CD4-positive, alpha-beta memory T cell (primary cell): ENCODE measurements at regions not wholly inside any gene's neighbourhood (a gene's known extent, or its start where the extent isn't known, plus 50 kb on each side); places are given as distances from the start of the nearest gene placed in this dataset.

Experiments
- CTCF ChIA-PET: fragments of 350-600 bp; sonication (Branson Sonifier 250); formaldehyde crosslinking; loops from one replicate; lab custom pipeline; 2021; ENCODE audit warnings: inconsistent platforms; ENCODE audit not compliant: partially characterized antibody; lab: Charles Lee
- POLR2A ChIA-PET: fragments of 350-600 bp; sonication (Branson Sonifier 250); formaldehyde crosslinking; loops from one replicate; lab custom pipeline; 2021; ENCODE audit not compliant: partially characterized antibody; lab: Charles Lee
- DNase-seq, 5 donors: peaks; one replicate each; pipeline versions ENCODE4 v3.0.0 to v3.0.0-alpha.2; 2020 to 2022; ENCODE audit warnings: mixed read lengths in 1 of 5
- H3K27ac ChIP-seq: one replicate; pipeline ENCODE4 v1.7.0; 2013; ENCODE audit warnings: low read depth, low read length
- H3K27me3 ChIP-seq: 2 replicates; pipeline ENCODE4 v1.7.0; 2013; ENCODE audit warnings: mild to moderate bottlenecking, low read length, moderate library complexity; ENCODE audit not compliant: insufficient read depth
- H3K36me3 ChIP-seq: 2 replicates; pipeline ENCODE4 v1.7.0; 2013; ENCODE audit warnings: mild to moderate bottlenecking, low read length, moderate library complexity; ENCODE audit not compliant: insufficient read depth
- H3K4me1 ChIP-seq: 2 replicates; pipeline ENCODE4 v1.7.0; 2013; ENCODE audit warnings: mild to moderate bottlenecking, low read length, moderate library complexity; ENCODE audit not compliant: insufficient read depth
- H3K4me3 ChIP-seq, 2 donors: one replicate each; pipeline ENCODE4 v1.7.0; 2013; ENCODE audit warnings: low read length in 2 of 2, mild to moderate bottlenecking in 1 of 2
- H3K9me3 ChIP-seq, 2 donors: one replicate each; pipeline ENCODE4 v1.7.0; 2013; ENCODE audit warnings: low read length in 2 of 2, control low read depth in 1 of 2; ENCODE audit not compliant: control insufficient read depth in 1 of 2
- H3K27ac Mint-ChIP-seq, 7 donors: one replicate each; pipeline ENCODE4 v1.8.0; 2020 to 2021; ENCODE audit warnings: mixed read lengths in 7 of 7, mild to moderate bottlenecking in 6 of 7, inconsistent platforms in 3 of 7, moderate library complexity in 3 of 7
- H3K27me3 Mint-ChIP-seq, 2 donors: one replicate each; pipeline ENCODE4 v1.8.0; 2020 to 2021; ENCODE audit warnings: mixed read lengths in 2 of 2
- H3K36me3 Mint-ChIP-seq, 2 donors: one replicate each; pipeline ENCODE4 v1.8.0; 2020 to 2021; ENCODE audit warnings: mixed read lengths in 2 of 2, inconsistent platforms in 1 of 2, mild to moderate bottlenecking in 1 of 2
- H3K4me1 Mint-ChIP-seq, 4 donors: one replicate each; pipeline ENCODE4 v1.8.0; 2020 to 2021; ENCODE audit warnings: mixed read lengths in 4 of 4, mild to moderate bottlenecking in 1 of 4
- H3K4me3 Mint-ChIP-seq, 8 donors: one replicate each; pipeline ENCODE4 v1.8.0; 2020 to 2021; ENCODE audit warnings: mixed read lengths in 8 of 8, mild to moderate bottlenecking in 7 of 8, moderate library complexity in 6 of 8, inconsistent platforms in 3 of 8
- H3K9me3 Mint-ChIP-seq, 8 donors: one replicate each; pipeline ENCODE4 v1.8.0; 2020 to 2021; ENCODE audit warnings: mixed read lengths in 8 of 8, mild to moderate bottlenecking in 5 of 8, inconsistent platforms in 3 of 8, moderate library complexity in 1 of 8
- intact Hi-C: fragments of 100-400 bp; cut with micrococcal nuclease; formaldehyde crosslinking; loops from one replicate; pipeline ENCODE4 v1.15.1; 2023

- Mint-ChIP-seq H3K27ac (no peak overlapping the region), H3K4me1 (no peaks in the 10 kb centered on the region), H3K27me3 (peaks cover 7 to 9% of the 10 kb centered on the region in 2 donors), H3K4me3 (no peak overlapping the region), H3K36me3 (no peaks in the 10 kb centered on the region), H3K9me3 (peaks cover 0 to 6% (median 2%) of the 10 kb centered on the region in 8 donors)
- H3K9me3 ChIP-seq: no peaks in the 10 kb centered on the region
- H3K4me3 ChIP-seq: no peak overlapping the region
- intact Hi-C loops: no loop called here
- ChIA-PET POLR2A (no interaction called here), CTCF (no interaction called here)
- no peaks in the 10 kb centered on the region for H3K27me3 ChIP-seq
- no peak overlapping the region for H3K27ac ChIP-seq
- no peaks in the 10 kb centered on the region for H3K4me1 ChIP-seq
- H3K36me3 ChIP-seq: no peaks in the 10 kb centered on the region
- DNase-seq: no peak
Observed at GRCh38 chr2:9087121-9087681, 83.7 kb upstream of the MBOAT2 start.

- Mint-ChIP-seq H3K4me3 (no peak overlapping the region), H3K9me3 (peaks cover 0 to 13% (median 8%) of the 10 kb centered on the region in 8 donors), H3K4me1 (no peaks in the 10 kb centered on the region), H3K27ac (no peak overlapping the region), H3K36me3 (peaks cover 0 to 2% of the 10 kb centered on the region in 2 donors), H3K27me3 (peaks cover 6 to 8% of the 10 kb centered on the region in 2 donors)
- H3K4me1 ChIP-seq: no peaks in the 10 kb centered on the region
- ChIA-PET POLR2A (no interaction called here), CTCF (no interaction called here)
- no peaks in the 10 kb centered on the region for H3K27me3 ChIP-seq
- intact Hi-C loops: no loop called here
- DNase-seq: no peak
- H3K36me3 ChIP-seq: no peaks in the 10 kb centered on the region
- no peaks in the 10 kb centered on the region for H3K9me3 ChIP-seq
- no peak overlapping the region for H3K4me3 ChIP-seq
- no peak overlapping the region for H3K27ac ChIP-seq
Observed at GRCh38 chr2:9086465-9086864, 83.0 kb upstream of the MBOAT2 start.

- no peak overlapping the region for H3K4me3 Mint-ChIP-seq
- no peaks in the 10 kb centered on the region for H3K27me3 ChIP-seq
- ChIA-PET POLR2A (no interaction called here), CTCF (no interaction called here)
- no peaks in the 10 kb centered on the region for H3K36me3 ChIP-seq
- H3K27ac ChIP-seq: no peak overlapping the region
- H3K27ac Mint-ChIP-seq: no peak overlapping the region
- H3K9me3 ChIP-seq: no peaks in the 10 kb centered on the region
- no peak for DNase-seq
- H3K36me3 Mint-ChIP-seq: peaks cover 0 to 4% of the 10 kb centered on the region in 2 donors
- H3K9me3 Mint-ChIP-seq: peaks cover 0 to 15% (median 10%) of the 10 kb centered on the region in 8 donors
- no peaks in the 10 kb centered on the region for H3K4me1 Mint-ChIP-seq
- intact Hi-C loops: no loop called here
- H3K27me3 Mint-ChIP-seq: peaks cover 6 to 8% of the 10 kb centered on the region in 2 donors
- no peaks in the 10 kb centered on the region for H3K4me1 ChIP-seq
- no peak overlapping the region for H3K4me3 ChIP-seq
Observed at GRCh38 chr2:9085353-9085752, 81.9 kb upstream of the MBOAT2 start.

- H3K27ac ChIP-seq: no peak overlapping the region
- no peaks in the 10 kb centered on the region for H3K36me3 ChIP-seq
- intact Hi-C loops: no loop called here
- no peaks in the 10 kb centered on the region for H3K4me1 ChIP-seq
- Mint-ChIP-seq H3K27me3 (peaks cover 6 to 8% of the 10 kb centered on the region in 2 donors), H3K36me3 (peaks cover 0 to 4% of the 10 kb centered on the region in 2 donors), H3K4me1 (no peaks in the 10 kb centered on the region), H3K27ac (peak overlapping the region in 1 of 7 donors; percentile 20), H3K9me3 (peaks cover 0 to 16% (median 10%) of the 10 kb centered on the region in 8 donors), H3K4me3 (no peak overlapping the region)
- CTCF ChIA-PET: no interaction called here
- no peak overlapping the region for H3K4me3 ChIP-seq
- POLR2A ChIA-PET: no interaction called here
- DNase-seq: no peak
- H3K9me3 ChIP-seq: no peaks in the 10 kb centered on the region
- no peaks in the 10 kb centered on the region for H3K27me3 ChIP-seq
Observed at GRCh38 chr2:9083287-9083686, 79.8 kb upstream of the MBOAT2 start.

- POLR2A ChIA-PET: no interaction called here
- CTCF ChIA-PET: no interaction called here
- no peak overlapping the region for H3K27ac ChIP-seq
Observed at GRCh38 chr2:9082158-9082557, 78.7 kb upstream of the MBOAT2 start.

GRCh38 chr2:9081750-9082149 is 78.3 kb upstream of the MBOAT2 start:
- Histone ChIP-seq H3K4me3 (no peak overlapping the region), H3K9me3 (no peaks in the 10 kb centered on the region), H3K4me1 (no peaks in the 10 kb centered on the region), H3K27me3 (no peaks in the 10 kb centered on the region), H3K36me3 (no peaks in the 10 kb centered on the region), H3K27ac (no peak overlapping the region)
- no peak overlapping the region for H3K27ac Mint-ChIP-seq
- peaks cover 0 to 16% (median 10%) of the 10 kb centered on the region in 8 donors for H3K9me3 Mint-ChIP-seq
- DNase-seq: no peak
- intact Hi-C loops: no loop called here
- no peak overlapping the region for H3K4me3 Mint-ChIP-seq
- ChIA-PET CTCF (no interaction called here), POLR2A (no interaction called here)
- H3K4me1 Mint-ChIP-seq: no peaks in the 10 kb centered on the region
- peaks cover 1 to 3% of the 10 kb centered on the region in 2 donors for H3K27me3 Mint-ChIP-seq
- peaks cover 0 to 4% of the 10 kb centered on the region in 2 donors for H3K36me3 Mint-ChIP-seq

More at GRCh38 chr2:9082158-9082557, 78.7 kb upstream of the MBOAT2 start:
- Mint-ChIP-seq H3K27ac (no peak overlapping the region), H3K36me3 (peaks cover 0 to 4% of the 10 kb centered on the region in 2 donors), H3K27me3 (peaks cover 3 to 5% of the 10 kb centered on the region in 2 donors), H3K4me3 (no peak overlapping the region), H3K9me3 (peaks cover 0 to 16% (median 10%) of the 10 kb centered on the region in 8 donors), H3K4me1 (no peaks in the 10 kb centered on the region)
- Histone ChIP-seq H3K4me1 (no peaks in the 10 kb centered on the region), H3K9me3 (no peaks in the 10 kb centered on the region), H3K27me3 (no peaks in the 10 kb centered on the region), H3K4me3 (no peak overlapping the region), H3K36me3 (no peaks in the 10 kb centered on the region)
- DNase-seq: no peak
- intact Hi-C loops: no loop called here

- Mint-ChIP-seq H3K4me1 (no peaks in the 10 kb centered on the region), H3K27me3 (peaks cover 0 to 3% of the 10 kb centered on the region in 2 donors), H3K4me3 (no peak overlapping the region), H3K27ac (no peak overlapping the region), H3K36me3 (peaks cover 0 to 4% of the 10 kb centered on the region in 2 donors), H3K9me3 (peaks cover 0 to 15% (median 10%) of the 10 kb centered on the region in 8 donors)
- ChIA-PET CTCF (no interaction called here), POLR2A (no interaction called here)
- H3K4me1 ChIP-seq: no peaks in the 10 kb centered on the region
- no peaks in the 10 kb centered on the region for H3K9me3 ChIP-seq
- intact Hi-C loops: no loop called here
- H3K27ac ChIP-seq: no peak overlapping the region
- no peak for DNase-seq
- H3K27me3 ChIP-seq: no peaks in the 10 kb centered on the region
- H3K4me3 ChIP-seq: no peak overlapping the region
- H3K36me3 ChIP-seq: no peaks in the 10 kb centered on the region
Observed at GRCh38 chr2:9078405-9078804, 74.9 kb upstream of the MBOAT2 start.
